C4-2B (cell line): ENCODE measurements at regions not wholly inside any gene's neighbourhood (a gene's known extent, or its start where the extent isn't known, plus 50 kb on each side); places are given as distances from the start of the nearest gene placed in this dataset.

Experiments used
- H3K27ac ChIP-seq: fragments of 450-650 bp; 2 replicates; pipeline ENCODE4 v1.5.1; 2017
- ZFX ChIP-seq: fragments of 450-650 bp; IDR thresholded peaks from 2 replicates; pipeline ENCODE4 v1.6.1; 2017
- TF ChIP-seq, protein P1 (sequence below): fragments of 450-650 bp; conservative IDR thresholded peaks from 2 replicates; pipeline ENCODE4 v1.5.1; 2017; ENCODE audit warnings: mild to moderate bottlenecking

DNA sequence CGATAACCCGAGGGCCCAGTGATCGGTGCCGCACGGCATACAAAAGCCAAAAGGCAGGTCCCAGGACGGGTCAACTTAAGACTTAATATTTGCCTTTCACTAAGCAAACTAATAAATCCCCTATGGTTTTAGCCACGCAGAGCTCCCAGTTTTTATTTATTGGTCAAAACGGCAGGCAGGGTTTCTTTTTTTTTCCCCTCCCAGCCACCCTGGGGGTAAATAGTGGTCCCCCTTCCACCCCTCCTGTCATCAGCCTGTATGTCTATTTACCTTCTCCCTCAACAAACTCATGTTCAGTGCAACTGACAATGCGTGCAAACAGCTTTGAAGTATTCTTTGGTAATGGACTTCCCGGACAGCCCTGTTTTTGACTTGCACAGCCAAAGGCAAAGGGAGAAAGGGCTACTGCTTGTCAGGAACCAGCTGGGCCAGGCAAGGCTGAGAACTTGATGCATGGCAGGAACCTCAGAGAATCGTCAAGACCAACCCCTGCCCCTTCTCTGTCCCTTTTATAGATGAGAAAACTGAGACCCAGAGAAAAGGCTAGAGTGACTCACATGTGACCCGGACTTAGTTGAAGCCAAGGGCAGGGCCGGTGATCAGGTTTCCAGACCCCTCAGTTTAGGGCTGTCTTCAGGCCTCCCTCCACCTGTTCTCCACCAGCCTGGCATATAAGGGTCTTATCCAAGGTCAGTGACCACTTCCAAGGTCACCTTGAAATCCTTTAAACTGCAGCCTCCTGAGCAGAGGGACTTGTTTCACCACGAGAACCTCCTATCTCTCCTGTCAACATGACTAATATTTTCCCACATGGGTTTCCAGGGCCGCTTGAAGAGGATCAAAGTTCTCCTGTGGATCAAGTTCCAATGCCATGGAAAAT, 279.0 kb downstream of the SOX9 start:
- peak overlapping the region; percentile 90 for H3K27ac ChIP-seq
- TF ChIP-seq ZFX: no peak
- TF ChIP-seq, protein P1, sequence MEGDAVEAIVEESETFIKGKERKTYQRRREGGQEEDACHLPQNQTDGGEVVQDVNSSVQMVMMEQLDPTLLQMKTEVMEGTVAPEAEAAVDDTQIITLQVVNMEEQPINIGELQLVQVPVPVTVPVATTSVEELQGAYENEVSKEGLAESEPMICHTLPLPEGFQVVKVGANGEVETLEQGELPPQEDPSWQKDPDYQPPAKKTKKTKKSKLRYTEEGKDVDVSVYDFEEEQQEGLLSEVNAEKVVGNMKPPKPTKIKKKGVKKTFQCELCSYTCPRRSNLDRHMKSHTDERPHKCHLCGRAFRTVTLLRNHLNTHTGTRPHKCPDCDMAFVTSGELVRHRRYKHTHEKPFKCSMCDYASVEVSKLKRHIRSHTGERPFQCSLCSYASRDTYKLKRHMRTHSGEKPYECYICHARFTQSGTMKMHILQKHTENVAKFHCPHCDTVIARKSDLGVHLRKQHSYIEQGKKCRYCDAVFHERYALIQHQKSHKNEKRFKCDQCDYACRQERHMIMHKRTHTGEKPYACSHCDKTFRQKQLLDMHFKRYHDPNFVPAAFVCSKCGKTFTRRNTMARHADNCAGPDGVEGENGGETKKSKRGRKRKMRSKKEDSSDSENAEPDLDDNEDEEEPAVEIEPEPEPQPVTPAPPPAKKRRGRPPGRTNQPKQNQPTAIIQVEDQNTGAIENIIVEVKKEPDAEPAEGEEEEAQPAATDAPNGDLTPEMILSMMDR: no peak

DNA sequence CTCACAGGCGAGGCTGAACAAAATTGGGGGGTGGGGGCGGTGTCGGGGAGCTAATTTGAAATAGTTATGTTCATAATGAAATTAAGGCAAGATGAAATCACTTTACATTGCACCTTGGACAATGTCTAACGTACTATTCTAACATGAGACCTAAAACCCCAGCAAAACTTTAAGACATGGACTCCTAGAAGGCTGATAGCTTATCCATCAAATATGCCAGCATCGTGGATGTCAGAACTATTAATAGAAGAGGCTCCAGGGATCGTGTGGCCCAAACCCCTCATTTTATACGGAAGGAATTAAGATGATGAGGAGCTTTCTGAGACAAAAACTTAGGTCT, 279.6 kb downstream of the SOX9 start:
- TF ChIP-seq, protein P1: no peak
- no peak for TF ChIP-seq ZFX
- peak overlapping the region; percentile 90 for H3K27ac ChIP-seq

DNA sequence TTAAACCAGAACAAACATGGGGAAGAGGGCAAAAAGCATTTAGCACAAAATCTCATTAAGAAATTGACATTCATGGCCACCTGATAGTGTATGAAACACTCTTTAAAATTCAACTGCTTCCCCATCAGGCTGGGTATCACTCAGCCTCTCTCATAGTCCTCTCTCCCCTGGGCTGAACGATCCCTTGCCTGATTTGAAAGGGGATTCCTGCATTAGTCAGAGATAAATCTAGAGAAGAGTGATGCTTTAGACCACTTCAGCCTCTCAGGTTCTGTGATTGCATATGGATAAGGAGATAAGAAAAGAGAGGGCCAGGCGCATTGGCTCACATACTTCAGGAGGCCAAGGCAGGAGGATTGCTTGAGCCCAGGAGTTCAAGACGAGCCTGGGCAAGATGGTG, 280.0 kb downstream of the SOX9 start:
- TF ChIP-seq, protein P1: no peak
- no peak for TF ChIP-seq ZFX
- peak overlapping the region; percentile 90; the same call in 1 of the 2 replicates for H3K27ac ChIP-seq

DNA sequence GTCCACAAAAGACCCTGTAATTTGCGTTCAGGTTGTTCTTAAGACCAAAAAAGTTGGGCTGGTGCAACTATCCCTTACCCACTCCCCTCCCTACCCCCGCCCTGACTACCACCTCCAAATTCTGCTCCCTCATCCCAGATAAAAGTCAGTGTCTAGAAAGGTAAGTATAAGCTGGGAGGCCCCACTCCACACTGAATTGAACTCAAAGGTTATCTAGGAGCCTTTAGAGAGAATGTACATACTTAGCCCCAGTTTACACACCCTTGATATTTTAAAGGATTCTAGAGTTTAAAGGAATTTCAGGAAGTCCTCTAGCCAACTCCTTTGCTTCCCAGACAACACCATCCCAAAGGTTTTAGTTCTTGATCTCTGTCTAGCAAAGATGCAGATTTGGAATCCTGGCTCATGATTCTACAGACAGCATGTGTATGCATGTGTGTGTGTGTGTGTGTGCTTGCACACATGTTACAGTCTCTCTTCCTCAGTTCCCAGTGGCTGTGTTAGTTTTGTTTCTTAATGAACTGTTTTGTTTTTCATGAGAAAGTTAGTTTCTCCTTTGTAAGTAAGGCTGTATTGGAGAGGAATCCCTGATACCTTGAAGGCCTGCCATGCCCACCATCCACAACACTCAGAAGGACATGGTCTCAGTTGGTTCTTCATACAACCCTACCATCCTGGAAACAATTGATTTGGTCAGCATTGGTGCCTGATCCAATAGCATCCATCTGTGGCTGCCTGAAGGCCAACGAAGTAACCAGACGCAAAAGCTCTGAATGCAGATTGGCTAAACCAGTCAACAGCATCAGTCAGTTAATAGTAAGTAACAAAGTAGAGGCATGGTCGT, 281.3 kb downstream of the SOX9 start:
- no peak for TF ChIP-seq ZFX
- TF ChIP-seq, protein P1: no peak

DNA sequence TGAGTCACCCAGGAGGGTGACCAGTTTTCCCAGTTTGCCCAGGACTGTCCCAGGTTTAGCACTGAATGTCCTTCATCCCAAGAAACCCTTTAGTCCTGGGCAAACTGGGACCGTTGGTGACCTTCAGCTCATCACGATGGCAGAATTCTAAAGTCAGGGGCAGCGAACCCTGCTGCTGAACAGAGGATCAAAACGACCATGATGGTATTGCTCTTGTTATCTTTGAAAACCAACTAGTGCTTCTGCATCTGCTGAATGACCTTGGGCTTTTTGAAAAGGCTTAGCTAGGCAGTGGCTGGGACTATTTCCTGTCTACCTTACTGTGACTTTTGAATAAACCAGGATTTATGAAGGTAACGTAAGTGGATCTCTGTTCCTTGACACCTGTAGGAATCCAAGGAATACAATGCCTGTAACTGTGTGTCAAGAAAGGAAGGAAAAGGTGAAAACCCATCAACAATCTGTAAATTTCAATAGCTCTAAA, 281.9 kb downstream of the SOX9 start:
- no peak for TF ChIP-seq ZFX
- TF ChIP-seq, protein P1: no peak
- H3K27ac ChIP-seq: no peak overlapping the region; the same call in 1 of the 2 replicates

More for the DNA sequence above, 281.3 kb downstream of the SOX9 start:
- no peak overlapping the region; the same call in 1 of the 2 replicates for H3K27ac ChIP-seq

DNA sequence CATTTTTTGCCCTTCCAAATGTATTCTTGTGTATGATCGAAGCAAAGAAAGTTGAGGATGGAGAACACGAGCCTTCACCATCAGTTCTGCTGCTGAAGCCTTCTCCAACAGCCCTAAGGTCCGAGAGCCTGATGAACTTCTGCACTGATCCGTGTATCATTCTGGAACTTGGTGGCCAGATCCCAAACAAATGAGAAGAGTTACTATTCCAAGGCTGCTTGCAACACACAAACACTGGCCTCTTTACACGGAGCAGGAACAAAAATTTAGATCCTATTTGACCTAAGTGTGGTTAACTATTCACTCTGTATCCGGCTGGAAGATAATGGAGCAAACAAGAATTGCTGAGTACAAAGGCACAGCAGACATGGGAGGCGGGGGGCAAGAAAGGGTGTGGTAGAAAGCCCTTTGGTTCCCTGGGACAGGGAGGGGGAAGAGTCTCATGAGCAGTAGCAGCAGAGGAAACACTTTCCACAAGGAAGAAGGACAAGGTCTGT, 282.9 kb downstream of the SOX9 start:
- TF ChIP-seq ZFX: no peak
- TF ChIP-seq, protein P1: no peak
- H3K27ac ChIP-seq: no peak overlapping the region

DNA sequence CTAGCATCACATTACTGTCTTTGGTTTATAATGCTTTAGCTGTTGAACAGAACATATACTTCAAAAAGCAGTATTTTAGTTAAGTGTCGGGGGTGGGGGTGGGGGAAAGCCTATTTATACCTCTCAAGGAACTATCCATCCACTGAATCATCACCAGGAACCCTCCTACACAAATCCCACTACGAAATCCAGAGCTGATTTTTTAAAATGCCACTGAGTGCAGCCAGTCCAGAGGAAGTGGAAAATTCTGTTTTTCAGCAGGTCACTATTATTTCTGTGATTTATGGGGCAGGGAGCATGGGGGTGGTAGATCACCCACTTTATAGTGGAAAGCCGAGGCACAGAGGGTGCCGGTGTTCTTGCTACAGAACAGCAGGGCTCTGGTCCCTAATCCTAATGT, 284.1 kb downstream of the SOX9 start:
- TF ChIP-seq, protein P1: no peak
- no peak for TF ChIP-seq ZFX
- H3K27ac ChIP-seq: no peak overlapping the region
